Spleen (tissue), 7 donors: ENCODE measurements at regions not wholly inside any gene's neighbourhood (a gene's known extent, or its start where the extent isn't known, plus 50 kb on each side); places are given as distances from the start of the nearest gene placed in this dataset.

ENCODE experiments used
- CTCF ChIP-seq, 11 experiments: fragments of 200-600 bp in 7 of 11; fragments of 450-650 bp in 4 of 11; sonication (generic) in 4 of 11; IDR thresholded peaks in 8 of 11; conservative IDR thresholded peaks in 3 of 11; 1 replicate in 7 of 11; 2 replicates in 4 of 11; pipeline versions ENCODE4 v1.4.0 to v1.8.0; 2016 to 2021; ENCODE audit warnings: antibody characterized with exemption in 11 of 11, inconsistent platforms in 4 of 11, mild to moderate bottlenecking in 1 of 11
- POLR2AphosphoS5 ChIP-seq, 3 donors: sonication (generic); formaldehyde crosslinking; IDR thresholded peaks; one replicate each; pipeline ENCODE4 v1.5.1; 2017; ENCODE audit warnings: antibody characterized with exemption in 3 of 3
- donor health status: DM: no; HTN: no; CAD: no; lungs with moderate emphysema.
- donor health status: DM: no; HTN: no; CAD: no.
- donor health status: DM: no; HTN: no; CAD: no.

DNA sequence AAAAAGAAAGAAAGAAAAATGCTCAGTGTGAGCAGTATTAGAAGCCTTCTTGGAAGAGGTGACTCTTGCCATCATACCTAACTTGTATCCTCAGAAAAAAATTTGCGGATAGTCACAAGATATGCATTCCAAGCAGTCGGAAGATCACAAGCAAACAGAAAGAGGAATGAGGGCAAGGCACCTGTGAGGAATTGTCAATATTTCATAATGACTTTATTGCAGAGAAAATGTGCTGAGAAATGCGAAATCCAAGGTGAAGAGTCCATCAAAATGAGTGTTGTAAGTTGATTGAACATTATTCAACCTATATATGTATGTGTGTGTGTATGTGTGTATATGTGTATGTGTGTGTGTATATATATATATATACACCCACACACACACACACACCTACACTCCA is 1624.7 kb upstream of the LRRTM3 start:
- TF ChIP-seq CTCF (IDR thresholded peaks at IDR 0.05 in 8 of 11, conservative IDR thresholded peaks at IDR 0.05 in 3 of 11) (no peak), POLR2AphosphoS5 (IDR thresholded peaks at IDR 0.05) (no peak)
